Adrenal gland (tissue), 9 donors: ENCODE measurements at regions not wholly inside any gene's neighbourhood (a gene's known extent, or its start where the extent isn't known, plus 50 kb on each side); places are given as distances from the start of the nearest gene placed in this dataset.

Experiments
- DNase-seq, 7 donors: peaks; one replicate each; pipeline ENCODE4 v3.0.0-alpha.2; 2019 to 2020
- H3K27ac ChIP-seq, 5 donors: fragments of 200-600 bp; sonication (generic) in 4 of 5; 1 replicate in 3 of 5; 2 replicates in 2 of 5; pipeline versions ENCODE4 v1.5.1 to v1.8.0; 2016 to 2020; ENCODE audit warnings: mild to moderate bottlenecking in 1 of 5
- H3K27me3 ChIP-seq: fragments of 200-600 bp; 2 replicates; pipeline ENCODE4 v1.8.0; 2021
- H3K36me3 ChIP-seq, 2 donors: fragments of 200-600 bp; replicated peaks in 1 of 2; 1 replicate in 1 of 2; 2 replicates in 1 of 2; pipeline versions ENCODE4 v1.5.1 to v1.8.0; 2018 to 2022
- H3K4me1 ChIP-seq, 2 donors: fragments of 200-600 bp; replicated peaks in 1 of 2; 1 replicate in 1 of 2; 2 replicates in 1 of 2; pipeline versions ENCODE4 v1.5.1 to v1.8.0; 2018 to 2021
- H3K4me3 ChIP-seq, 4 donors: fragments of 200-600 bp; sonication (generic) in 3 of 4; one replicate each; pipeline ENCODE4 v1.5.1; 2016 to 2018
- H3K9me3 ChIP-seq, 3 donors: fragments of 200-600 bp; sonication (generic) in 1 of 3; replicated peaks in 1 of 3; 1 replicate in 2 of 3; 2 replicates in 1 of 3; pipeline versions ENCODE4 v1.5.1 to v1.8.0; 2016 to 2021
- POLR2A ChIP-seq, 2 donors: fragments of 450-650 bp; IDR thresholded peaks; one replicate each; pipeline ENCODE4 v1.6.1; 2017; ENCODE audit warnings: antibody characterized with exemption in 2 of 2, mild to moderate bottlenecking in 2 of 2, moderate library complexity in 1 of 2
- WGBS, 4 donors: extraction: QIAGEN DNeasy Blood & Tissue Kit in 2 of 4; methylation state at CpG; one replicate each; pipeline versions ENCODE4 v1.1.5 to v1.1.7; 2013 to 2017; 5-methylcytosine and 5-hydroxymethylcytosine counted together
- intact Hi-C, 2 donors: fragments of 100-400 bp; cut with DNase I; formaldehyde crosslinking; loops; one replicate each; pipeline versions ENCODE4 v1.14.1 to v1.15.0; 2022 to 2023
- small RNA-seq, 2 donors: library from RNA; depleted of rRNA; stranded (forward); fragments of <200 nt; gene quantifications; one replicate each; pipeline ENCODE3, GENCODE V24; 2016
- TF ChIP-seq, protein P1 (sequence below), 6 experiments: fragments of 450-650 bp in 4 of 6; fragments of 200-600 bp in 2 of 6; sonication (generic) in 1 of 6; IDR thresholded peaks; 1 replicate in 5 of 6; 2 replicates in 1 of 6; pipeline versions ENCODE4 v1.5.1 to v1.8.0; 2016 to 2021; ENCODE audit warnings: antibody characterized with exemption in 6 of 6, mild to moderate bottlenecking in 2 of 6, moderate library complexity in 1 of 6
- donor health status: healthy with polysubstance abuse.
- donor health status: Bipolar disorder and iron deficiency.
- donor health status: DM: yes; HTN: yes; CAD: no.
- donor health status: DM: no; HTN: no; CAD: no.
- donor health status: DM: no; HTN: no; CAD: no.

DNA sequence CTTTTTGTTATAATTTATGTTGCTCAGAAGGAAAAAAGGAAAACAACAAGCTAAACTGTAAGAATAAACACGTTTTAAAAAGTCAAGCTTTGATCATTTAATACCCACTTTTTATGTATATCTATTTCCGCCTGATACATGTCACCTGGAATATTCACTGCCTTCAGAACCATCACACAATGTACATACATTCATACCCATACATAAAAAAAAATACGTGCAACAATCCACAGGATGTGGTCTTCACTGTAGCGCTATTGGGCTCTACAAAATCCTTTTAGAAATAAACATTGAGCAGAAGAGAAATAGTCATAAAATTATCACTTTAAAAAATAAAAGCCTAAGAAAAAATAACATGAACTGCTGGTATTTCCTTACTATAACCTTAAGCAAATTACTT, 1078.9 kb upstream of the LRRTM3 start:
- WGBS, 4 donors, result 55 to 77% (median 71%) methylated on average over 4 of the region's 4 CpGs
- no peak for DNase-seq
- Histone ChIP-seq H3K4me1 (no peaks in the 10 kb centered on the region), H3K27ac (no peak overlapping the region), H3K4me3 (no peak overlapping the region), H3K36me3 (no peaks in the 10 kb centered on the region), H3K27me3 (no peaks in the 10 kb centered on the region), H3K9me3 (peaks cover 0 to 4% (median 0%) of the 10 kb centered on the region in 3 donors)
- intact Hi-C loops, result no loop called here
- TF ChIP-seq, protein P1, sequence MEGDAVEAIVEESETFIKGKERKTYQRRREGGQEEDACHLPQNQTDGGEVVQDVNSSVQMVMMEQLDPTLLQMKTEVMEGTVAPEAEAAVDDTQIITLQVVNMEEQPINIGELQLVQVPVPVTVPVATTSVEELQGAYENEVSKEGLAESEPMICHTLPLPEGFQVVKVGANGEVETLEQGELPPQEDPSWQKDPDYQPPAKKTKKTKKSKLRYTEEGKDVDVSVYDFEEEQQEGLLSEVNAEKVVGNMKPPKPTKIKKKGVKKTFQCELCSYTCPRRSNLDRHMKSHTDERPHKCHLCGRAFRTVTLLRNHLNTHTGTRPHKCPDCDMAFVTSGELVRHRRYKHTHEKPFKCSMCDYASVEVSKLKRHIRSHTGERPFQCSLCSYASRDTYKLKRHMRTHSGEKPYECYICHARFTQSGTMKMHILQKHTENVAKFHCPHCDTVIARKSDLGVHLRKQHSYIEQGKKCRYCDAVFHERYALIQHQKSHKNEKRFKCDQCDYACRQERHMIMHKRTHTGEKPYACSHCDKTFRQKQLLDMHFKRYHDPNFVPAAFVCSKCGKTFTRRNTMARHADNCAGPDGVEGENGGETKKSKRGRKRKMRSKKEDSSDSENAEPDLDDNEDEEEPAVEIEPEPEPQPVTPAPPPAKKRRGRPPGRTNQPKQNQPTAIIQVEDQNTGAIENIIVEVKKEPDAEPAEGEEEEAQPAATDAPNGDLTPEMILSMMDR (IDR thresholded peaks at IDR 0.05), result no peak
- no peak for TF ChIP-seq POLR2A (IDR thresholded peaks at IDR 0.05)

DNA sequence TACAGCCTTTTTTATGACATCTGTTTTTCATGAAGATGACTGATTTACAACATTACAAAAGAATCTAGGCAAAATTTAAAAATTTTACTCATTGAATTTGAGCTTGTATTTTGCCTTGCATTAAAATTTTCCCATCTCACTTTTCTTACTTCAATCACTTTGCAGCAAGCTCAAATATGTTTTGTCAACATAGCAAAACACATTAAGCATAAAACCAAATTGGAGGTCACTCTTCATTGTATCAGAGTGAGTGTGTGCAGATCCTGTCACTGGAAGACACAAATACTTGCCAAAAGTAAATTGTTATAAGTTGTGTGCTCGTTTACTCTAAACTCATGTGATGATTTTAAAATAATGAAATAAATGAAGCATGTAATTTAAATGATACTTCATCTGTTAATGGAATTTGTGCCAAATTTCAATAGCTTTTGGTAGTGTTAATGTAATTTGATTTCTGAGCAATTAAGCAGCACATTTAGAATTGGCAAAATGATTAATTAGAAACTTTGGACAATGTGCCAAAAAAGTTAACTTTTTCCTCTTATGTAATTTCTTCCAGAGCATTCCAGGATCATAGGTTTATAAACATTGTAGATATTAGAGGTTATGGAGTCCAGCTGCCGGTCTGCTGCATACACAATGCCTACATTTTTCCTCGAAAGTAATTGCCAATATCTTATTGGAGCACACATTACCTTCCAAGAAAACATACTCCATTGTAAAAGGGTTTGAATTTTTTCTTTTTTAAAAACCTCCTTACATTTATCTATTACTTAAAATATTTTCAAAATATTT, 1078.2 kb upstream of the LRRTM3 start:
- no peak for DNase-seq
- intact Hi-C loops, result no loop called here
- peaks cover 0 to 4% (median 0%) of the 10 kb centered on the region in 3 donors for H3K9me3 ChIP-seq
- no peak overlapping the region for H3K4me3 ChIP-seq
- H3K27me3 ChIP-seq, result no peaks in the 10 kb centered on the region
- WGBS, 4 donors, result 68 to 79% (median 74%) methylated on average over 3 of the region's 3 CpGs
- H3K36me3 ChIP-seq, result no peaks in the 10 kb centered on the region
- no peak overlapping the region for H3K27ac ChIP-seq
- TF ChIP-seq POLR2A (IDR thresholded peaks at IDR 0.05), result no peak
- TF ChIP-seq, protein P1 (IDR thresholded peaks at IDR 0.05), result no peak
- H3K4me1 ChIP-seq, result no peaks in the 10 kb centered on the region

DNA sequence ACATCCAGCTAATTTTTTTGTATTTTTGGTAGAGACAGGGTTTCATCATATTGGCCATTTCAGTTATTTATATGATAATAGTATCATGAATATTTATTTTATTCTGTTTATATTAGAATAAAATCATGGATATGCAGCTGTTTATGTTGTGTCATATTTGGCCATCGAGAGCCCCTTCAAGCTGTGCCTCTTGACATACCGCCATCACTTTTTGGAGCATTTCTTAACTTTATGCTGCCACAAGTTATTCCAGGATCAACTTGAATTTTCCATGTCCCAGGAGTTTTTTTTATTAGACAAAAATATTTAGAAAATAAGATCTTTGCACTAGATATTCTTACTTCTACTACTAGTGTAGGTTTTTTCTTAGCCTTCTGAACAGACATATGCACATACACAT, 1067.0 kb upstream of the LRRTM3 start:
- H3K27me3 ChIP-seq, result no peaks in the 10 kb centered on the region
- no peaks in the 10 kb centered on the region for H3K9me3 ChIP-seq
- no peaks in the 10 kb centered on the region for H3K4me1 ChIP-seq
- H3K36me3 ChIP-seq, result no peaks in the 10 kb centered on the region
- no peak overlapping the region for H3K4me3 ChIP-seq
- intact Hi-C loops, result no loop called here
- no peak for DNase-seq
- WGBS, 4 donors, result 82 to 95% (median 90%) methylated on average over 2 of the region's 2 CpGs
- no peak overlapping the region for H3K27ac ChIP-seq
- TF ChIP-seq, protein P1 (IDR thresholded peaks at IDR 0.05), result no peak
- TF ChIP-seq POLR2A (IDR thresholded peaks at IDR 0.05), result no peak

DNA sequence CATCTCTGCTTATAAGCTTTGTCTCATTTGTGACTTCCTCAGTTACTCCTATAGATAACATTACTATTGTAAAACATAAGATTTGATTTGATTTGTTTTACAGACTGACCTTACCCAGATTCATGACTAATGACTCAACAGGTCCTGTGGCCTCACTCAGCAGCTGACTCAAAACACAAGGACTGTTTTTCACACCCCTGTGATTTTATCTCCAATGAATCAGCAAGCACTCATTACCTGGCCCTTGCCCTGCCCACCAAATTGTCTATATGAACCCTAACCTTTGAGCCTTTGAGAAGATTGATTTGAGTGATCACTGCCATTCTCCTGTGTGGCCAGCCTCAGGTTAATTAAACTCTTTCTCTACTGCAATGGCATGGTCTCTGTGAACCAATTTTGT, 1064.6 kb upstream of the LRRTM3 start:
- Histone ChIP-seq H3K4me3 (no peak overlapping the region), H3K9me3 (no peaks in the 10 kb centered on the region), H3K36me3 (no peaks in the 10 kb centered on the region), H3K27ac (no peak overlapping the region), H3K27me3 (no peaks in the 10 kb centered on the region), H3K4me1 (no peaks in the 10 kb centered on the region)
- intact Hi-C loops, result no loop called here
- TF ChIP-seq POLR2A (IDR thresholded peaks at IDR 0.05), result no peak
- TF ChIP-seq, protein P1 (IDR thresholded peaks at IDR 0.05), result no peak
- peak in 4 of 7 donors; percentile 12 to 25 (median 16) for DNase-seq

Small RNA genes in the stretch of these regions (small RNA-seq; reads per million reads assigned to genes)
- 0 reads per million in 2 donors for gene CYP2C61P
